ENCODE measurements at regions not wholly inside any gene's neighbourhood (a gene's known extent, or its start where the extent isn't known, plus 50 kb on each side); places are given as distances from the start of the nearest gene placed in this dataset.
A peak's percentile ranks its signal among the peaks of the same experiment; 100 is the strongest.
"Not testable (repeated sequence)": the region's sequence is repeated elsewhere in the genome, so short reads cannot be mapped to it uniquely, and the experiment has no call there.

- DNase-seq, result peak; percentile 13 to 87 (median 38)
These were observed 121.6 kb upstream of the ZNF92 start for GRCh38 chr7:65251851-65252620.

GRCh38 chr7:65250697-65251395 is 122.8 kb upstream of the ZNF92 start:
- no peak for DNase-seq

- no peak for DNase-seq
These were observed 123.4 kb upstream of the ZNF92 start for GRCh38 chr7:65250216-65250615.

DNA sequence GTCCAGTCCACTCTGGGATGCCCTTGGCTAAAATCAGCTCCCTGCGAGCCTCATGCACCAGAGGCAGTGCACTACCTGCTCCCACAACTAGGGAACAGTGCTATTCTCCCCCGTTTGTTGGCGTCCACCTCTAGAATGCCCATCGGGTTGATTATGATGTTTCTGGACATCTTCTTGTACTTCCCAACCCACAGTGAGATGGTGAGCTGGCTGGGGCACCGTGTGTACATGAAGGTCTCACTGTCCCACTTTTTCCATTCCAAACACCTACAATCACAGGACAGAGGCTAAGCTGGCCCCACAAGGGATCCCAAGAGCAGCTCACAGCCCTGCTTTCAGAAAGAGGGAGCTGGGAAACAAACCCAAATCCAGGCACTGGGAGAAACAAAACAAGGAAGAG is 126.2 kb upstream of the ZNF92 start:
- no peak for DNase-seq

- DNase-seq, result peak in 1 of 3 donors; percentile 51
These were observed 133.8 kb upstream of the ZNF92 start for GRCh38 chr7:65239707-65240352.

GRCh38 chr7:65239324-65239706 is 134.3 kb upstream of the ZNF92 start:
- no peak for DNase-seq

DNA sequence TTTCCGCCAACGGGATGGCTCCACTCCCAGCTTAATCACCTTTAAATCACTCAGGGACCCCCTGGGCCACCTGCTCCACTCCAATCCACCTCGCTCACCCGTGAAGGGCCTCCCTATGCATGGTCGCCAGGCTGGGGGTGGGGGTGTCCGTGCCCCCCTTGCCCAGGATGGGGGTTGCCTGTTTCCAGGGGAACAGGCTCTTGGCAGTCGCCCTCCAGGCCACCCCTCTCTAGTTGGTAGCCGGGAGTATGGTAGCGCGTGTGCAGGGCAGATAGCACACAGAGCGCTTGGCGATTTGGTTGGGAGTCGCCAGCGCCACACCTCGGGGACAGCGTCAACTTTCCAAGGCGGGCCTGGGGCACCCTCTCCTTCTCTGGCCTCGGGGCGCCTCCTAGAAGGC is 134.9 kb upstream of the ZNF92 start:
- DNase-seq, result no peak

DNA sequence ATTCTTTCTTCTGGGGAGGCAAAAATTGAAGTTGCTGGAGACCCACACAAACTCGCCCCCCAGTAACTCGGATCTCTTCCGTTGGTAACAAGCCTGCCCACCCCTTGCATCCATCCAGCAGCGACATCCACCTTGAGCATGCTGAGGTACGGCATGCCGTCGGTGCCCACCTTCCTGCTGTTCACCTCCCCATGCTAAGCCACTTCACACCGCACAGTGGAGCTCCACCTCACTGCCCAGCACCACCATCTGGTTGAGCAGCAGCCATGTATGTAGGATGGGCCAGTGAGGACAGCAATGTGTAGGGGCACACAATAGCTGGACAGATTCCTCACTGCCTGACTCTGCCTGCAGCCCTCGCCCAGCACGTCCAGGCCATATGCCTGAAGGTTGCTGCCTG is 138.1 kb upstream of the ZNF92 start:
- no peak for DNase-seq

- DNase-seq, result no peak
These were observed 140.1 kb upstream of the ZNF92 start for GRCh38 chr7:65233409-65234034.

GRCh38 chr7:65230231-65230630 is 143.4 kb upstream of the ZNF92 start:
- no peak for DNase-seq

DNA sequence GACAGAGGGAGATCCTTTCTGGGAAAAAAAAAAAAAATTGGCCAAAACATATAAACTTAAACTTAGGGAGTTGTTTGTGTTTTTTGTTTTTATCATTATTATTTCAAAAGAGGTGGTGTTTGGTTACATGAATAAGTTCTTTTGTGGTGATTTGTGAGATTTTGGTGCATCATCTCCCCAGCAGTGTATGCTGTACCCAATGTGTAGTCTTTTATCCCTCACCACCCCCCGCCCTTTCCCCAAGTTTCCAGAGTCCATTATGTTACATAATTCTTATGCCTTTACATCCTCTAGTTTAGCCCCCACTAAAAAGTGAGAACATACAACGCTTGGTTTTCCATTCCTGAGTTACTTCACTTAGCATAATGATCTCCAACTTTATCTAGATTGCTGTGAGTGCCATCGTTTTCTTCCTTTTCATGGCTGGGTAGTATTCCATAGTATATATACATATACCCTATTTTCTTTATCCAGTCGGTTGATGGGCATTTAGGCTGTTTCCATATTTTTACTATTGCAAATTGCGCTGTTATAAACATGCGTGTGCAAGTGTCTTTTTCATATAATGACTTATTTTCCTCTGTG is 148.1 kb upstream of the ZNF92 start:
- no peak for DNase-seq

DNA sequence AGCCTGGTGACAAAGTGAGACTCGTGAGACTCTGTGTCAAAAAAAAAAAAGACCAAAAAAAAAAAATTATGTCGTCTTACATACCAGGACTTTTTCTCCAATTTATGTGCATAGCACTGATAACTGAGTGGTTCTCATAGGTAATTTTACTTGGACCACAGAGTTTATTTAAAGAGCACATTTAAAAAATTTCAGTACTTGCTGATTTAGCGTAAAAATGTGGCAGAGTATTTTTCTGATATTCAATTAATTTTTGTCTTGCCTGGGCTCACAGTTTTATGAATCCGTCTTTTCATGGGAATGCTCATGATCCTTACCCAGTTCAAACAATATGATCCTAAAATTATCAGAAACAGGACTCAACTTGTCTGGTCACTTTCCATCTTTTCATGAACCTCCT is 151.0 kb upstream of the ZNF92 start:
- DNase-seq, result no peak

- no peak for DNase-seq
These were observed 152.0 kb upstream of the ZNF92 start for GRCh38 chr7:65221683-65222082.

DNA sequence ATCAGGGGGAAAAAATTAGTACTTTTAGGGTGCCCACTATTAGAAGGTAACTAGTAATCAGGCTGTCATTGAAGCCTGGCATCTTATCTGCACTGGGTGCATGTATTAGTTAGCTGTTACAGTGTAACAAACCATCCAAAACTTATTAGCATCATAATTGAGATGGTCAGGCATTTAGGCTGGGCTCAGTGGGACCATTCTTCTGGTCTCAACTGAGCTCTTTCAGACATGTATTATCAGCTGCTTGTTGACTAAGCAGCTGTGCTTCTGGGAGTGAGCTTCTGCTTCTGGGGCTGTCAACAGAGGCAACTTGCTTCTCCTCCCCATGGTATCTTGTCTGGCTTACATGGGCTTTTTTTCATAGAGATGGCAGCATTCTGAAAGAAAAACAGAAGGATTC is 154.0 kb upstream of the ZNF92 start:
- DNase-seq, result no peak

DNA sequence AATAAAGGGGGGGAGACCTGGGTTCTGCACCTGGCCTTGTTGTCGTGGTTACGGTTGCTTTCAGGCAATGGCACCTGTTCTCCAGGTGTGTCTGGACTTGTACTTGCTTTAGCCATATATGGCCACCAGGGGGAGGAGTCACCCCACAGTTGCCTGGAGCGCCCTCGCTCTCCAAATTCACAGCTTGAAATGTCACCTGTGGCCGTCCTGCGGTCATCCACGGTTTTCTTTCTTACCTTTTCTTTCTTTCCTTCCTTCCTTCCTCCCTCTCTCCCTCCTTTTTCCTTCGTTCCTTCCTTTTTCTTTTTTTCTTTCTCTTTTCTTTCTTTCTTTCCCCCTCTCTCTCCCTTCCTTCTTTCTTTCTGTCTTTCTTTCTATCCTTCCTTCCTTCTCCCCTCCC is 157.2 kb upstream of the ZNF92 start:
- peak in 2 of 3 donors; percentile 27 to 33 for DNase-seq

DNA sequence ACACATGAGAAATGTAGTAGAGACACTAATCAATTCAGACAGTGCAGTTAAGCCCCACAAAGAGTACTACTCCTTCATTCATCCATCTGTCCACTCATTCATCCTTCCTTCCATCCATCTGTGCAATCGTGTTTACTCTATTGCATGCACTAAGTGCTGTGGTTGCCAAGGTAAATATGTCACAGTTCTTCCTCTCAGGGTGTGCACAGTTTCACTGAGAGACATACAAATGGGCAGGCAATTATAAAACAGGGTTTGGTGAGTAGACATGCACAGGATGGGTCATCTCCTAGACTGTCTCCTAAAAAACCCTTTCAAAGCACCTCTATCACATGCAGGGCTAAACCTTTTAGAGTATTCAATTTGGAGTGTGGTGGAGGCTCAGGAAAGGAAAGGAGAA is 160.4 kb upstream of the ZNF92 start:
- DNase-seq, result not testable (repeated sequence)

DNA sequence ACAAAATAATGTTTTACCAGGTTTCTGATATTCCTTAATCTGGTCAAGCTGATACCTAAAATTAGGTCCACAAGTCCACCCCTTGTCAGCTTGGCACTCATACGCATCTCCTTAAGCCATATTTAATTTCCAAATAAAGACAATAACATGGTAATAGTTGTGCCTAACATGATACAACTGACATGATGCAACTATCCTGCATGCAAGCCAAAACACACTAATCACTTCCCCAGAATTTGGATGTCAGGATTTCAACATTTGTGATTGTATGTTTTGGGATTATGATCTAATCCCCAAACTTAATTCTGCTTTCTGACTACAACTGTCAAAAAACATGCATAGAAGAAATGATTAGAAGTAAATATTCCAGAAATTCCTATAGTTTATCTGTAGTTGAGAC is 174.4 kb upstream of the ZNF92 start:
- not testable (repeated sequence) for DNase-seq

DNA sequence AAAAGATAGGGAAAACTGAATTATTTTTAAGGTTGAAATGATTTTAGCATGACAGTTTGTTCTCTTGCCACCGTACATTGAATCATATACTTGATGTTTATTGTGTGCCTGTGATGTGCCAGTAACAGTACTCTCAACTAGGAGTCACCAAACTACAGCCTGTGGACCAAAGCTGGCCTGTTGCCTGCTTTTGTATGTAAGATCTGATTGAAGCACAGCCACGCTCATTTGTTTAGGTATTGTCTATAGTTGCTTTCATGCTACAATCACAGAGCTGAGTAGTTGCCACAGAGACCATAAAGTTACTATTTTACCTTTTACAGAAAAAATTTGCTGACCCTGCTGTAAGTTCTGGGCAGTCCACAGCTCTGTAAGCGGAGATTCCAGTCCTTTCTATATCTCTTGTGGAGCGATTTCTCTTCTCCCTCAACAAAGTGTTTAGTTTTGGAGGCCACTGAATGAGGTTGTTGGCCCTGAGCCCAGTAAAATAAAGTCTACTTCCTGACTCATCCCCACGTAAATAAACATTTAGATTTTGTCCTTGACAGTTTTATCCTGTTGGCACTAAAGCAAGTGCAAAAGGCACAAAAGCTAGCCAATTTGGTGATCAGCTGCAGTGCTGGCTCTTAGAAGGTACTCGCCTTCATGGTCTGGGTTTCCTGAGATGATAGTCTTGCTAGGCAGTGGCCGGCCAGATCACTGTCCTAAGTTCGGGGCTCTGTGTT is 180.2 kb upstream of the ZNF92 start:
- DNase-seq, result not testable (repeated sequence)

DNA sequence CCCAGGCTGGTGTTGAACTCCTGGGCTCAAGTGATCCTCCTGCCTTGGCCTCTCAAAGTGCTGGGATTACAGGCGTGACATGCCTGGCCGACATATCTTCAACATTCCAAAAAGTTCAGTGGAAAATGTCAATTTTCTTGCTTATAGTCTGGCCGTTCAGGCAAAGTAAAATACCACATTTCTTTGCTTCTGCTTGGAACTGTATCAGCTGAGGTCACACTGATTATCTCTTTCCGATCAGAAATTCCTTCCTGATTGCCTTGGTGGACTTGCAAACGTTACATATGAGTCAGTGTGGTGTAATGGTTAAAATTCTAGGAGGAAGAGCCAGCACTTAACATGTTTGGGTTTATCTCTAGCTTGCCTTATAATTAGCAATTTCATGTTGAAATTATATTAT is 170.6 kb upstream of the ERV3-1 start:
- not testable (repeated sequence) for DNase-seq

GRCh38 chr7:65150105-65150504 is 143.6 kb upstream of the ERV3-1 start:
- DNase-seq, result not testable (repeated sequence)

Data from muscle of back (tissue), 3 donors.